Mesodermal cell (in vitro differentiated cells): ENCODE measurements at regions not wholly inside any gene's neighbourhood (a gene's known extent, or its start where the extent isn't known, plus 50 kb on each side); places are given as distances from the start of the nearest gene placed in this dataset.

Source experiments
- H3K27ac ChIP-seq: 2 replicates; pipeline ENCODE4 v1.7.0; 2013; ENCODE audit warnings: mild to moderate bottlenecking, low read depth, low read length, moderate library complexity; ENCODE audit not compliant: severe bottlenecking
- H3K36me3 ChIP-seq: 2 replicates; pipeline ENCODE4 v1.7.1; 2013; ENCODE audit warnings: mild to moderate bottlenecking, low read length, moderate library complexity; ENCODE audit not compliant: control insufficient read depth, insufficient read depth
- H3K4me1 ChIP-seq: one replicate; pipeline ENCODE4 v1.7.1; 2013; ENCODE audit warnings: mild to moderate bottlenecking, low read length; ENCODE audit not compliant: insufficient read depth, control insufficient read depth, poor library complexity, severe bottlenecking
- H3K4me3 ChIP-seq: 2 replicates; pipeline ENCODE4 v1.7.0; 2013; ENCODE audit warnings: low read length, control low read depth, mild to moderate bottlenecking; ENCODE audit not compliant: insufficient read depth, poor library complexity, severe bottlenecking; ENCODE audit errors: extremely low read depth
- H3K9me3 ChIP-seq: 2 replicates; pipeline ENCODE4 v1.7.1; 2013; ENCODE audit warnings: mild to moderate bottlenecking, low read length, moderate library complexity; ENCODE audit not compliant: control insufficient read depth
- WGBS, 2 experiments: methylation state at CpG; one replicate each; pipeline ENCODE4 v1.1.5; 2013; ENCODE audit warnings: missing lambda C conversion rate in 2 of 2; ENCODE audit not compliant: insufficient coverage in 2 of 2; 5-methylcytosine and 5-hydroxymethylcytosine counted together

- 29 to 60% methylated on average over 1 of the region's 2 CpGs for WGBS, 2 experiments
- no peak overlapping the region for H3K27ac ChIP-seq
- H3K4me3 ChIP-seq: no peak overlapping the region
Observed at GRCh38 chr9:101902051-101902450, 163.6 kb upstream of the GRIN3A start.

GRCh38 chr9:101897196-101897595 lies 158.7 kb upstream of the GRIN3A start:
- Histone ChIP-seq H3K36me3 (no peaks in the 10 kb centered on the region), H3K4me3 (no peak overlapping the region), H3K27ac (no peak overlapping the region), H3K9me3 (peaks cover 3% of the 10 kb centered on the region), H3K4me1 (no peaks in the 10 kb centered on the region)
- 89 to 100% methylated on average over 1 of the region's 1 CpG for WGBS, 2 experiments

More at GRCh38 chr9:101902051-101902450, 163.6 kb upstream of the GRIN3A start:
- Histone ChIP-seq H3K4me1 (no peaks in the 10 kb centered on the region), H3K9me3 (peaks cover 6% of the 10 kb centered on the region), H3K36me3 (no peaks in the 10 kb centered on the region)

GRCh38 chr9:101893661-101894646 lies 155.5 kb upstream of the GRIN3A start:
- WGBS, 2 experiments: 72 to 83% methylated on average over 4 to 5 of the region's 7 CpGs
- H3K4me3 ChIP-seq: no peak overlapping the region
- no peaks in the 10 kb centered on the region for H3K36me3 ChIP-seq
- H3K4me1 ChIP-seq: no peaks in the 10 kb centered on the region
- no peak overlapping the region for H3K27ac ChIP-seq
- H3K9me3 ChIP-seq: peaks cover 3% of the 10 kb centered on the region

GRCh38 chr9:101881508-101881907 lies 143.1 kb upstream of the GRIN3A start:
- Histone ChIP-seq H3K36me3 (no peaks in the 10 kb centered on the region), H3K4me3 (no peak overlapping the region), H3K4me1 (no peaks in the 10 kb centered on the region), H3K9me3 (peaks cover 9% of the 10 kb centered on the region), H3K27ac (no peak overlapping the region)
- no CpG with 5 or more reads among the region's 2 CpGs for WGBS, 2 experiments

GRCh38 chr9:101880846-101881245 lies 142.4 kb upstream of the GRIN3A start:
- Histone ChIP-seq H3K9me3 (peaks cover 9% of the 10 kb centered on the region), H3K4me1 (no peaks in the 10 kb centered on the region), H3K27ac (no peak overlapping the region), H3K4me3 (no peak overlapping the region), H3K36me3 (no peaks in the 10 kb centered on the region)

GRCh38 chr9:101878734-101879133 lies 140.3 kb upstream of the GRIN3A start:
- no peaks in the 10 kb centered on the region for H3K36me3 ChIP-seq
- no peaks in the 10 kb centered on the region for H3K4me1 ChIP-seq
- no CpG with 5 or more reads among the region's 4 CpGs for WGBS, 2 experiments
- peaks cover 8% of the 10 kb centered on the region for H3K9me3 ChIP-seq
- H3K4me3 ChIP-seq: no peak overlapping the region
- H3K27ac ChIP-seq: no peak overlapping the region

GRCh38 chr9:101877439-101877838 lies 139.0 kb upstream of the GRIN3A start:
- no peaks in the 10 kb centered on the region for H3K4me1 ChIP-seq
- H3K9me3 ChIP-seq: peaks cover 3% of the 10 kb centered on the region
- H3K36me3 ChIP-seq: no peaks in the 10 kb centered on the region
- H3K4me3 ChIP-seq: no peak overlapping the region
- no CpG with 5 or more reads among the region's 1 CpG for WGBS, 2 experiments
- no peak overlapping the region for H3K27ac ChIP-seq

GRCh38 chr9:101861472-101861871 lies 123.0 kb upstream of the GRIN3A start:
- Histone ChIP-seq H3K27ac (no peak overlapping the region), H3K36me3 (no peaks in the 10 kb centered on the region), H3K4me3 (no peak overlapping the region), H3K4me1 (no peaks in the 10 kb centered on the region), H3K9me3 (peaks cover 5% of the 10 kb centered on the region)
- WGBS, 2 experiments: no CpG with 5 or more reads among the region's 2 CpGs

- Histone ChIP-seq H3K4me1 (no peaks in the 10 kb centered on the region), H3K9me3 (peaks cover 5% of the 10 kb centered on the region), H3K4me3 (no peak overlapping the region), H3K36me3 (no peaks in the 10 kb centered on the region), H3K27ac (no peak overlapping the region)
- WGBS, 2 experiments: 100% methylated on average over 1 of the region's 1 CpG; no CpG with 5 or more reads in 1 of the 2 experiments
Observed at GRCh38 chr9:101860920-101861319, 122.5 kb upstream of the GRIN3A start.

- H3K27ac ChIP-seq: no peak overlapping the region
- WGBS, 2 experiments: 80% methylated on average over 2 of the region's 3 CpGs; no CpG with 5 or more reads in 1 of the 2 experiments
- H3K4me1 ChIP-seq: no peaks in the 10 kb centered on the region
- no peak overlapping the region for H3K4me3 ChIP-seq
- no peaks in the 10 kb centered on the region for H3K36me3 ChIP-seq
- H3K9me3 ChIP-seq: peaks cover 5% of the 10 kb centered on the region
Observed at GRCh38 chr9:101859620-101860019, 121.2 kb upstream of the GRIN3A start.

GRCh38 chr9:101858026-101858425 lies 119.6 kb upstream of the GRIN3A start:
- Histone ChIP-seq H3K4me1 (no peaks in the 10 kb centered on the region), H3K27ac (no peak overlapping the region), H3K9me3 (peaks cover 5% of the 10 kb centered on the region), H3K4me3 (no peak overlapping the region), H3K36me3 (no peaks in the 10 kb centered on the region)
- 56 to 62% methylated on average over 4 to 5 of the region's 5 CpGs for WGBS, 2 experiments
